ENCODE measurements at regions not wholly inside any gene's neighbourhood (a gene's known extent, or its start where the extent isn't known, plus 50 kb on each side); places are given as distances from the start of the nearest gene placed in this dataset.

DNA sequence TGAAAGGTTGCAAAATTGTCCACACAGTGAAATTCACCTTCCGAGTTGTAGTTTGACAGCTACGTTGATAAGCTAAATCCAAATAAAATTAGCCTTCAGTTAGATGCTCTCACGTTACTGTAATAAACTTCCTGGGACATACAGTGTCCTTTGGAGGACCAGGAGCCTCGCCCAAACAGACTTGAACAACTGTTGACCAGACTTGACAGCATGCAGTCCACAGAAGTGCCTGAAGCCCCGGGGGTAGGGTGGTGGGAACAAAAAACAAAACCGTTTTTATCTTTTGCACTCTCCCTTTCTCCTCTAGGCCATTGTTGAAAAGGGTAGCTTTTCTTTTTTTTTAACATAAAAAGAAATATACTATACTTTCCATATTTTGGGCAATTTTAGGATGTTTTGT, 172.8 kb upstream of the SAMSN1 start:
- TF ChIP-seq EZH2phosphoT487 (IDR thresholded peaks at IDR 0.05; ENCODE audit: borderline replicate concordance, low read length) (no peak), EZH2 (IDR thresholded peaks at IDR 0.05; ENCODE audit: low read length, unreplicated experiment) (no peak)
- TF ChIP-seq, protein P1, sequence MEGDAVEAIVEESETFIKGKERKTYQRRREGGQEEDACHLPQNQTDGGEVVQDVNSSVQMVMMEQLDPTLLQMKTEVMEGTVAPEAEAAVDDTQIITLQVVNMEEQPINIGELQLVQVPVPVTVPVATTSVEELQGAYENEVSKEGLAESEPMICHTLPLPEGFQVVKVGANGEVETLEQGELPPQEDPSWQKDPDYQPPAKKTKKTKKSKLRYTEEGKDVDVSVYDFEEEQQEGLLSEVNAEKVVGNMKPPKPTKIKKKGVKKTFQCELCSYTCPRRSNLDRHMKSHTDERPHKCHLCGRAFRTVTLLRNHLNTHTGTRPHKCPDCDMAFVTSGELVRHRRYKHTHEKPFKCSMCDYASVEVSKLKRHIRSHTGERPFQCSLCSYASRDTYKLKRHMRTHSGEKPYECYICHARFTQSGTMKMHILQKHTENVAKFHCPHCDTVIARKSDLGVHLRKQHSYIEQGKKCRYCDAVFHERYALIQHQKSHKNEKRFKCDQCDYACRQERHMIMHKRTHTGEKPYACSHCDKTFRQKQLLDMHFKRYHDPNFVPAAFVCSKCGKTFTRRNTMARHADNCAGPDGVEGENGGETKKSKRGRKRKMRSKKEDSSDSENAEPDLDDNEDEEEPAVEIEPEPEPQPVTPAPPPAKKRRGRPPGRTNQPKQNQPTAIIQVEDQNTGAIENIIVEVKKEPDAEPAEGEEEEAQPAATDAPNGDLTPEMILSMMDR (conservative IDR thresholded peaks at IDR 0.05; ENCODE audit: low read depth, low read length) = no peak
- no peaks in the 10 kb centered on the region for H3F3A ChIP-seq (ENCODE audit: low read length, unreplicated experiment)
- H3K9me2 ChIP-seq (replicated peaks; ENCODE audit: low read length) = no peaks in the 10 kb centered on the region
- POLR2A ChIA-PET (ENCODE audit: unreplicated experiment) = no interaction called here
- no peak overlapping the region for H2AFZ ChIP-seq (ENCODE audit: low read length)
- BruUV-seq (replicated peaks) = no TSS peak
- H3K4me1 ChIP-seq (ENCODE audit: insufficient read depth, low read length) = no peaks in the 10 kb centered on the region
- peaks cover 5% of the 10 kb centered on the region; the same call in 1 of the 2 replicates for H3K27me3 ChIP-seq (ENCODE audit: low read length)
- CTCF ChIA-PET = interaction anchor here (0.6 kb wide), 1 partner anchor 327 kb away, joined by 3 read pairs; no protein-coding TSS in a partner anchor
- no peak overlapping the region for H3K4me3 ChIP-seq (ENCODE audit: low read length)
- H3K36me3 ChIP-seq (ENCODE audit: low read depth, low read length) = no peaks in the 10 kb centered on the region
- DNase-seq (no peak), ATAC-seq (no peak)
- intact Hi-C loops (cut with micrococcal nuclease) = no loop called here
- H3K9me3 ChIP-seq (ENCODE audit: low read length) = no peaks in the 10 kb centered on the region
- no peaks in the 10 kb centered on the region for H4K20me1 ChIP-seq (ENCODE audit: low read length)
- no peak overlapping the region for H3K4me2 ChIP-seq (ENCODE audit: low read length)
- no peaks in the 10 kb centered on the region for H3K79me2 ChIP-seq (ENCODE audit: low read length)
- H3K27ac ChIP-seq (ENCODE audit: low read length) = no peak overlapping the region
- H3K9ac ChIP-seq (ENCODE audit: low read length) = no peak overlapping the region

DNA sequence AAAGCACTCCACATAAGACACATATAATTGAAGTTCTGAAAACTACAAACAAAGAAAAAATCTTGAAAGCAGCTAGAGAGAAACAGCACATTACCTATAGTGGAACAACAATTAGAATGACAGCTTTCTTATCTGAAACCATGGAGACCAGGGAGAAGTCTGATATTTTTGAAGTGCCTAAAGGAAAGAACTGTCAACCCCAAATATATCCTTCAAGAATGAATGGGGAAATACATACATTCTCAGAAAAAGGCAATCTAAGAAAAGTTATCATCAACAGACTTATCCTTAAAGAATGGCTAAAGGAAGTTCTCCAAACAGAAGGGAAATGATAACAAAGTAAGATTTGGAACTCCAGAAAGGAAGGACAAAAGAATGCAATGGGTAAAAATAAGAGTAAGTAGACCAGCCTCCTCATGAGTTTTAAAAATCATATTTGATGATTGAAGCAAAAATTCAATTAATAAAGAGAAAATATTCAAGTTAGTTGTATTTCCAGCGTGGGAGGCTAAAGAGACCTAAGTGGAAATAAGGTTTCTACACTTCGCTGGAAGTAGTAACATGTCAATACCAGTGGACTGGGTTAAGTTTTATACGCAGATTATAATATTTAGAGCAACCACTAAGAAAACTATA, 170.8 kb upstream of the SAMSN1 start:
- H3K4me2 ChIP-seq (ENCODE audit: low read length) = no peak overlapping the region
- H3K9me3 ChIP-seq (ENCODE audit: low read length) = no peaks in the 10 kb centered on the region

DNA sequence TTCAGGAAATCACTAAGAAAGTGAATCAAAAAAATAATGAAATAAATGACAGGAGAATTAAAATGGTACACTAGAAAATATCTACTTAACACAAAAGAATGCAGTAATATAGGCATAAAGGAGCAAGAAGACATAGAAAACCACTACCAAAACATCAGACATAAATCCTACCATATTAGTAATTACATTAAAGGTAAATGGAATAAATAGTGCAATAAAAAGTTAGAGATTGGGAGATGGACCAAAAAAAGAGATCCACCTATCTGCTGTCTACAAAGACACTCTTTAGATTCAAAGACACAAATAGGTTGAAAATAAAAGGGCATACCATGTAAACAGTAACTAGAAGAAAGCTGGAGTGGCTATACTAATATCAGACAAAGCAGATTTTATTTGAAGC, 167.0 kb upstream of the SAMSN1 start:
- Histone ChIP-seq H3K4me2 (ENCODE audit: low read length) (no peak overlapping the region), H3F3A (ENCODE audit: low read length, unreplicated experiment) (no peaks in the 10 kb centered on the region), H3K36me3 (ENCODE audit: low read depth, low read length) (peaks cover 2% of the 10 kb centered on the region; the same call in 1 of the 2 replicates), H3K79me2 (ENCODE audit: low read length) (no peaks in the 10 kb centered on the region), H3K9me3 (ENCODE audit: low read length) (peaks cover 6% of the 10 kb centered on the region), H3K27ac (ENCODE audit: low read length) (no peak overlapping the region), H3K9me2 (replicated peaks; ENCODE audit: low read length) (no peaks in the 10 kb centered on the region), H2AFZ (ENCODE audit: low read length) (no peak overlapping the region), H4K20me1 (ENCODE audit: low read length) (no peaks in the 10 kb centered on the region), H3K4me3 (ENCODE audit: low read length) (no peak overlapping the region), H3K27me3 (ENCODE audit: low read length) (no peaks in the 10 kb centered on the region), H3K4me1 (ENCODE audit: insufficient read depth, low read length) (peaks cover 14% of the 10 kb centered on the region), H3K9ac (ENCODE audit: low read length) (no peak overlapping the region)
- intact Hi-C loops (cut with micrococcal nuclease) = no loop called here
- ChIA-PET CTCF (no interaction called here), POLR2A (ENCODE audit: unreplicated experiment) (no interaction called here)
- ATAC-seq = no peak
- BruUV-seq (replicated peaks) = no TSS peak
- TF ChIP-seq EZH2phosphoT487 (IDR thresholded peaks at IDR 0.05; ENCODE audit: borderline replicate concordance, low read length) (no peak), EZH2 (IDR thresholded peaks at IDR 0.05; ENCODE audit: low read length, unreplicated experiment) (no peak)
- TF ChIP-seq, protein P1 (conservative IDR thresholded peaks at IDR 0.05; ENCODE audit: low read depth, low read length) = no peak
- no peak for DNase-seq

More for the DNA sequence above, 170.8 kb upstream of the SAMSN1 start:
- H2AFZ ChIP-seq (ENCODE audit: low read length) = no peak overlapping the region
- H3K36me3 ChIP-seq (ENCODE audit: low read depth, low read length) = 0 out of 2 replicates have a peak, but pooled peaks cover 2% of the 10 kb centered on the region
- ATAC-seq (no peak), DNase-seq (no peak)
- intact Hi-C loops (cut with micrococcal nuclease) = no loop called here
- ChIA-PET CTCF (no interaction called here), POLR2A (ENCODE audit: unreplicated experiment) (no interaction called here)
- no TSS peak for BruUV-seq (replicated peaks)
- no peak for TF ChIP-seq EZH2phosphoT487 (IDR thresholded peaks at IDR 0.05; ENCODE audit: borderline replicate concordance, low read length)
- no peak for TF ChIP-seq EZH2 (IDR thresholded peaks at IDR 0.05; ENCODE audit: low read length, unreplicated experiment)
- TF ChIP-seq, protein P1 (conservative IDR thresholded peaks at IDR 0.05; ENCODE audit: low read depth, low read length) = no peak
- peaks cover 5% of the 10 kb centered on the region; the same call in 1 of the 2 replicates for H3K27me3 ChIP-seq (ENCODE audit: low read length)
- H3K27ac ChIP-seq (ENCODE audit: low read length) = no peak overlapping the region
- H3K79me2 ChIP-seq (ENCODE audit: low read length) = no peaks in the 10 kb centered on the region
- H3K9me2 ChIP-seq (replicated peaks; ENCODE audit: low read length) = no peaks in the 10 kb centered on the region
- no peak overlapping the region for H3K9ac ChIP-seq (ENCODE audit: low read length)
- peaks cover 4% of the 10 kb centered on the region for H3K4me1 ChIP-seq (ENCODE audit: insufficient read depth, low read length)
- no peaks in the 10 kb centered on the region for H4K20me1 ChIP-seq (ENCODE audit: low read length)
- H3F3A ChIP-seq (ENCODE audit: low read length, unreplicated experiment) = no peaks in the 10 kb centered on the region
- no peak overlapping the region for H3K4me3 ChIP-seq (ENCODE audit: low read length)
